Panc1 (cell line): ENCODE measurements at regions not wholly inside any gene's neighbourhood (a gene's known extent, or its start where the extent isn't known, plus 50 kb on each side); places are given as distances from the start of the nearest gene placed in this dataset.

ENCODE experiments used
- ATAC-seq: fragments of 200-7000 bp; cut with Tn5 transposase; 2 replicates; pipeline ENCODE4 v1.9.1; 2020; ENCODE audit warnings: mild to moderate bottlenecking, moderate library complexity
- BruUV-seq: library from RNA; stranded (reverse); fragments of 400-500 nt; replicated peaks from 2 replicates; lab custom pipeline; 2021; lab: Mats Ljungman, UMichigan
- CTCF ChIA-PET: fragments of 300-600 bp; sonication (Branson Sonifier 250); formaldehyde crosslinking; loops from one replicate; lab custom pipeline; 2022; ENCODE audit warnings: antibody characterized with exemption; lab: Charles Lee
- POLR2A ChIA-PET: fragments of 300-600 bp; sonication (Branson Sonifier 250); formaldehyde crosslinking; loops from one replicate; lab custom pipeline; 2022; ENCODE audit warnings: antibody characterized with exemption; lab: Charles Lee
- DNase-seq: peaks from one replicate; pipeline ENCODE4 v3.0.0-alpha.2; 2010; ENCODE audit warnings: low read depth, low spot score
- H3K27ac ChIP-seq: 2 replicates; pipeline ENCODE4 v1.5.1; 2011; ENCODE audit warnings: mild to moderate bottlenecking, low read length, inconsistent platforms
- H3K27me3 ChIP-seq: fragments of 200-500 bp; sonication (Bioruptor generic); 2 replicates; pipeline ENCODE4 v1.6.0; 2014; ENCODE audit warnings: low read length, inconsistent platforms; ENCODE audit not compliant: control insufficient read depth, insufficient read depth
- H3K36me3 ChIP-seq: fragments of 200-500 bp; sonication (Bioruptor generic); 2 replicates; pipeline ENCODE4 v1.5.1; 2014; ENCODE audit warnings: inconsistent platforms, mild to moderate bottlenecking, low read length, moderate library complexity; ENCODE audit not compliant: control insufficient read depth, insufficient read depth
- H3K4me1 ChIP-seq: 2 replicates; pipeline ENCODE4 v1.5.1; 2011; ENCODE audit warnings: inconsistent platforms, mild to moderate bottlenecking, low read length, moderate library complexity; ENCODE audit not compliant: control insufficient read depth, insufficient read depth
- H3K4me3 ChIP-seq, 2 experiments: 2 replicates each; pipeline ENCODE4 v1.5.1; 2011 to 2012; ENCODE audit warnings: low read depth in 2 of 2, low read length in 2 of 2, mild to moderate bottlenecking in 2 of 2, inconsistent platforms in 1 of 2, moderate library complexity in 1 of 2
- H3K9me3 ChIP-seq: fragments of 200-500 bp; sonication (Bioruptor generic); 2 replicates; pipeline ENCODE4 v1.5.1; 2014; ENCODE audit warnings: low read depth, mild to moderate bottlenecking, inconsistent platforms, low read length, moderate library complexity; ENCODE audit not compliant: control insufficient read depth, insufficient read depth
- POLR2AphosphoS5 ChIP-seq: IDR thresholded peaks from 2 replicates; pipeline ENCODE4 v1.6.1; 2012; ENCODE audit warnings: mild to moderate bottlenecking, low read depth, low read length, moderate library complexity
- REST ChIP-seq, 2 experiments: IDR thresholded peaks; 2 replicates each; pipeline ENCODE4 v1.6.1; 2011 to 2012; ENCODE audit warnings: low read depth in 2 of 2, control low read depth in 1 of 2, low read length in 1 of 2, mild to moderate bottlenecking in 1 of 2, moderate library complexity in 1 of 2; ENCODE audit not compliant: insufficient read depth in 1 of 2
- SIN3A ChIP-seq: IDR thresholded peaks from 2 replicates; pipeline ENCODE4 v1.6.1; 2012; ENCODE audit warnings: low read depth, mild to moderate bottlenecking, low read length, moderate library complexity, borderline replicate concordance; ENCODE audit not compliant: insufficient read depth
- TCF7L2 ChIP-seq: IDR thresholded peaks from 2 replicates; pipeline ENCODE4 v1.6.1; 2011; ENCODE audit warnings: mild to moderate bottlenecking, low read depth, low read length, inconsistent platforms
- in situ Hi-C: cut with HindIII; loops from 2 replicates; pipeline ENCODE4 v1.10.0; 2016; ENCODE audit warnings: low sequenced_read_pairs, low pct_unique_long_range_greater_than_20kb
- intact Hi-C: fragments of 100-400 bp; cut with micrococcal nuclease; formaldehyde crosslinking; loops from one replicate; pipeline ENCODE4 v1.10.0; 2022; ENCODE audit not compliant: unreplicated experiment
- TF ChIP-seq, protein P1 (sequence below): fragments of 450-650 bp; IDR thresholded peaks from 2 replicates; pipeline ENCODE4 v1.5.1; 2017; ENCODE audit warnings: mild to moderate bottlenecking

GRCh38 chr1:221449194-221449593, 292.7 kb downstream of the DUSP10 start:
- Histone ChIP-seq H3K4me1 (no peaks in the 10 kb centered on the region), H3K36me3 (no peaks in the 10 kb centered on the region), H3K4me3 (no peak overlapping the region), H3K27me3 (no peaks in the 10 kb centered on the region), H3K9me3 (no peaks in the 10 kb centered on the region), H3K27ac (no peak overlapping the region)
- intact Hi-C loops = no loop called here
- DNase-seq (no peak), ATAC-seq (no peak)
- BruUV-seq = no TSS peak
- ChIA-PET CTCF (interaction anchor here (0.9 kb wide), 1 partner anchor 13 kb away, joined by 4 read pairs; no protein-coding TSS in a partner anchor), POLR2A (interaction anchor here (0.7 kb wide), 1 partner anchor 232 kb away, joined by 8 read pairs; no protein-coding TSS in a partner anchor)
- TF ChIP-seq SIN3A (no peak), TCF7L2 (no peak), POLR2AphosphoS5 (no peak), REST (IDR thresholded peaks at IDR 0.05; ENCODE audit: insufficient read depth in 1 of 2, low read depth in 2 of 2, low read length in 1 of 2) (no peak)
- TF ChIP-seq, protein P1, sequence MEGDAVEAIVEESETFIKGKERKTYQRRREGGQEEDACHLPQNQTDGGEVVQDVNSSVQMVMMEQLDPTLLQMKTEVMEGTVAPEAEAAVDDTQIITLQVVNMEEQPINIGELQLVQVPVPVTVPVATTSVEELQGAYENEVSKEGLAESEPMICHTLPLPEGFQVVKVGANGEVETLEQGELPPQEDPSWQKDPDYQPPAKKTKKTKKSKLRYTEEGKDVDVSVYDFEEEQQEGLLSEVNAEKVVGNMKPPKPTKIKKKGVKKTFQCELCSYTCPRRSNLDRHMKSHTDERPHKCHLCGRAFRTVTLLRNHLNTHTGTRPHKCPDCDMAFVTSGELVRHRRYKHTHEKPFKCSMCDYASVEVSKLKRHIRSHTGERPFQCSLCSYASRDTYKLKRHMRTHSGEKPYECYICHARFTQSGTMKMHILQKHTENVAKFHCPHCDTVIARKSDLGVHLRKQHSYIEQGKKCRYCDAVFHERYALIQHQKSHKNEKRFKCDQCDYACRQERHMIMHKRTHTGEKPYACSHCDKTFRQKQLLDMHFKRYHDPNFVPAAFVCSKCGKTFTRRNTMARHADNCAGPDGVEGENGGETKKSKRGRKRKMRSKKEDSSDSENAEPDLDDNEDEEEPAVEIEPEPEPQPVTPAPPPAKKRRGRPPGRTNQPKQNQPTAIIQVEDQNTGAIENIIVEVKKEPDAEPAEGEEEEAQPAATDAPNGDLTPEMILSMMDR = no peak
- in situ Hi-C loops = no loop called here

- POLR2A ChIA-PET = no interaction called here
Observed at GRCh38 chr1:221449801-221450470, 292.0 kb downstream of the DUSP10 start.

More at GRCh38 chr1:221449801-221450470, 292.0 kb downstream of the DUSP10 start:
- Histone ChIP-seq H3K36me3 (no peaks in the 10 kb centered on the region), H3K4me1 (no peaks in the 10 kb centered on the region), H3K4me3 (no peak overlapping the region), H3K9me3 (no peaks in the 10 kb centered on the region), H3K27me3 (no peaks in the 10 kb centered on the region), H3K27ac (no peak overlapping the region)
- intact Hi-C loops (no loop called here), in situ Hi-C loops (no loop called here)
- ATAC-seq (no peak), DNase-seq (no peak)
- no TSS peak for BruUV-seq
- TF ChIP-seq POLR2AphosphoS5 = no peak
- TF ChIP-seq SIN3A = no peak
- no peak for TF ChIP-seq REST (IDR thresholded peaks at IDR 0.05; ENCODE audit: insufficient read depth in 1 of 2, low read depth in 2 of 2, low read length in 1 of 2)
- no peak for TF ChIP-seq TCF7L2
- TF ChIP-seq, protein P1 = no peak
- CTCF ChIA-PET = no interaction called here
